ENCODE measurements at regions not wholly inside any gene's neighbourhood (a gene's known extent, or its start where the extent isn't known, plus 50 kb on each side); places are given as distances from the start of the nearest gene placed in this dataset.
"Not testable (repeated sequence)": the region's sequence is repeated elsewhere in the genome, so short reads cannot be mapped to it uniquely, and the experiment has no call there.

GRCh38 chr7:46286356-46286755, 365.3 kb upstream of the IGFBP3 start:
- no peak for DNase-seq (ENCODE audit: low spot score)
- Mint-ChIP-seq H3K27ac (no peak overlapping the region), H3K27me3 (ENCODE audit: low read depth) (no peaks in the 10 kb centered on the region), H3K4me3 (ENCODE audit: low read depth) (no peak overlapping the region), H3K4me1 (ENCODE audit: low read depth) (no peaks in the 10 kb centered on the region), H3K9me3 (no peaks in the 10 kb centered on the region), H3K36me3 (ENCODE audit: low read depth) (no peaks in the 10 kb centered on the region)
- intact Hi-C loops (cut with micrococcal nuclease): no loop called here

- Mint-ChIP-seq H3K9me3 (no peaks in the 10 kb centered on the region), H3K27ac (no peak overlapping the region), H3K36me3 (ENCODE audit: low read depth) (no peaks in the 10 kb centered on the region), H3K27me3 (ENCODE audit: low read depth) (no peaks in the 10 kb centered on the region), H3K4me3 (ENCODE audit: low read depth) (no peak overlapping the region), H3K4me1 (ENCODE audit: low read depth) (no peaks in the 10 kb centered on the region)
- intact Hi-C loops (cut with micrococcal nuclease): no loop called here
- no peak for DNase-seq (ENCODE audit: low spot score)
Observed at GRCh38 chr7:46285878-46286277, 364.8 kb upstream of the IGFBP3 start.

DNA sequence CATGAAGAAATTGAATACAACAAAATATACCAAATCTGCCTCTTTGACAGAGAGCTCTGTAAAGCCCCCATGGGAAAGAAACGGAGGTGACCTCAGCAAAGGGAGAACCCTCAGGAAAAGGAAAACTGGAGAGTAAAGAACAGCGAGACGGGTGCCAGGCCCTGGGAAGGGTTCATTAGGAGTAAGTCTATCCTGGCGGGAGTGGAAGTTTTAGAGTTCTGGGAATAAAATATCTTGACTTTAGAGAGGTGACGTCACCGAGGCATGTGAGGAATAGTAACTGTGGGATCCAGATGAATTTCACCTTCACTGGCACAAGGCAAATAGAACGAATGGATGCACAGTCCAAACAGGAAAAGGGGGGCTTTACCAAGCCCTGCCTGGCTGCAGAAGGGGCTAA, 362.8 kb upstream of the IGFBP3 start:
- Mint-ChIP-seq H3K27me3 (ENCODE audit: low read depth) (no peaks in the 10 kb centered on the region), H3K36me3 (ENCODE audit: low read depth) (no peaks in the 10 kb centered on the region), H3K4me1 (ENCODE audit: low read depth) (no peaks in the 10 kb centered on the region), H3K27ac (no peak overlapping the region), H3K4me3 (ENCODE audit: low read depth) (no peak overlapping the region), H3K9me3 (no peaks in the 10 kb centered on the region)
- no peak for DNase-seq (ENCODE audit: low spot score)
- intact Hi-C loops (cut with micrococcal nuclease): no loop called here

DNA sequence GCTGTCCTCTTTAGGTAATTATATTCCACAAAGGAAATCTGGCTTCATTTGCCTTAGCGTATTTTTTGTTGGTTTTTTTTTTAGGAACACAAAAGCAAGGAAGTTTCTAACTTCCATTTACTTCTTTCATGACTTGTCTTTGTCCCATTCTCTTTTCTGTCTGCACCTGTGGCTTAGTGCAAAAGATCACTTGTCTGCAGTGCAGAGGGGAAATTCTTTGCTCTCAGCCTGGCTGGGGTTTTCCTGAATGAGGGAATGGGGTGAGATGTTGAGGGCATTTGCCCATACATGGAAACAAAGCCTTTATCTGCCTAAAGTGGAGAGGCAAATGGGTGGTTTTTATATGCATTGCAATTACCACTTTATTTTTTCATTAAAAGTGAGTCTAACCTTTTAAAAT, 361.1 kb upstream of the IGFBP3 start:
- H3K4me3 Mint-ChIP-seq (ENCODE audit: low read depth): no peak overlapping the region
- H3K27me3 Mint-ChIP-seq (ENCODE audit: low read depth): no peaks in the 10 kb centered on the region
- intact Hi-C loops (cut with micrococcal nuclease): no loop called here
- no peaks in the 10 kb centered on the region for H3K36me3 Mint-ChIP-seq (ENCODE audit: low read depth)
- DNase-seq (ENCODE audit: low spot score): no peak
- H3K4me1 Mint-ChIP-seq (ENCODE audit: low read depth): no peaks in the 10 kb centered on the region
- no peaks in the 10 kb centered on the region for H3K9me3 Mint-ChIP-seq
- H3K27ac Mint-ChIP-seq: no peak overlapping the region

DNA sequence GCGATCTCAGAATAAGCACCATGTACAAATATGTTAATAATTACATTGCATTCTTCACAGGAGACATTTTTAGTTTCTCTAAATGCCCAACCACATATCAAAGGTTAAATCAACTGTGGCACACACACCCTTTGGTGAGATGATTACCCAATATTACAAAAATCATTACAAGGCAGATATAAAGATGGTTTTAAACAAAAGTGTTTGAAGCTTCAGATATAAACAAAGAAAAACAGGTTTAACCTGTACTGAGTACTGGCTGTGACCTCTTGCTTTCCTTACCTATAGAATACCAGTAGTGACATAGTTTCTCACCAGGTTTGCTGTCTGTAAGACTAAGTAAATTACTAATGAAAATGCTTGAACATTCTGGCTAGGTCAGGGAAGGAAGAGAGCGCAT, 360.0 kb upstream of the IGFBP3 start:
- intact Hi-C loops (cut with micrococcal nuclease): no loop called here
- no peaks in the 10 kb centered on the region for H3K36me3 Mint-ChIP-seq (ENCODE audit: low read depth)
- no peaks in the 10 kb centered on the region for H3K9me3 Mint-ChIP-seq
- no peaks in the 10 kb centered on the region for H3K27me3 Mint-ChIP-seq (ENCODE audit: low read depth)
- no peak for DNase-seq (ENCODE audit: low spot score)
- H3K27ac Mint-ChIP-seq: no peak overlapping the region
- H3K4me1 Mint-ChIP-seq (ENCODE audit: low read depth): no peaks in the 10 kb centered on the region
- no peak overlapping the region for H3K4me3 Mint-ChIP-seq (ENCODE audit: low read depth)

DNA sequence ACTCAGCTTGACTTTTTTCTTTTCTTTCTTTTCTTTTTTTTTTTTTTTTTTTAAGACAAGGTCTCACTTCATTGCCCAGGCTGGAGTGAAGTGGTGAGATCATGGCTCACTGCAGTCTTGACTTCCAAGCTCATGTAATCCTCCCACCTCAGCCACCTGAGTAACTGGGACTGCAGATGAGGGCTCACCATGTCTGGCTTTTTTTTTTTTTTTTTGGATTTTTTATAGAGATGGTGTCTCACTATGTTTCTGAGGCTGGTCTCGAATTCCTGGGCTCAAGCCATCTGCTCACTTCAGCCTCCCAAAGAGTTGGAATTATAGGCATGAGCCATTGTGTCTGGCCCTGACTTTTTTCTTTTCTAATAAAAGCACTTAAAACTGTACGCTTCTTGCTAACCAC, 358.2 kb upstream of the IGFBP3 start:
- no peak overlapping the region for H3K4me3 Mint-ChIP-seq (ENCODE audit: low read depth)
- H3K9me3 Mint-ChIP-seq: no peaks in the 10 kb centered on the region
- H3K36me3 Mint-ChIP-seq (ENCODE audit: low read depth): no peaks in the 10 kb centered on the region
- intact Hi-C loops (cut with micrococcal nuclease): no loop called here
- H3K27ac Mint-ChIP-seq: no peak overlapping the region
- H3K27me3 Mint-ChIP-seq (ENCODE audit: low read depth): no peaks in the 10 kb centered on the region
- DNase-seq (ENCODE audit: low spot score): no peak
- no peaks in the 10 kb centered on the region for H3K4me1 Mint-ChIP-seq (ENCODE audit: low read depth)

DNA sequence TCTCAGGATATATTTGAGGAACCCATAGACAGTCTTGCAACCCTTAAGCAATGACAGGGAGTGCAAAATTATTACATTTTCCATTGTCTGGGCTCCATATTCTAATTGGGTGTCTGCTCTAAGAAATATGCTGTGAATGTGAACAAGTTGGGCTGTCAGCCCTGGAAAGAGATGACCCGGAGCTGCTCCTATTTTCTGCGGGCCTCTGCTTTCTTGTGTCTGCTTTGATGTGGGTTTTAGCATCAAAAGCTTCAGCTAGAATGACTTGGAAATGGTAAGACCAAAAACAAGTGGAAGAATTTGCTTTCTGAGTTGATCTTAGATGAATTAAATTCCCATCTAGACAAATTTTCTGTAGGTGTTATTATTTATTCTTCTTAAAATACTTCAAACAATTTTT, 343.6 kb upstream of the IGFBP3 start:
- no peaks in the 10 kb centered on the region for H3K36me3 Mint-ChIP-seq (ENCODE audit: low read depth)
- H3K9me3 Mint-ChIP-seq: peaks cover 33% of the 10 kb centered on the region
- intact Hi-C loops (cut with micrococcal nuclease): no loop called here
- DNase-seq (ENCODE audit: low spot score): no peak
- H3K4me3 Mint-ChIP-seq (ENCODE audit: low read depth): no peak overlapping the region
- H3K4me1 Mint-ChIP-seq (ENCODE audit: low read depth): no peaks in the 10 kb centered on the region
- H3K27me3 Mint-ChIP-seq (ENCODE audit: low read depth): no peaks in the 10 kb centered on the region
- H3K27ac Mint-ChIP-seq: no peak overlapping the region

DNA sequence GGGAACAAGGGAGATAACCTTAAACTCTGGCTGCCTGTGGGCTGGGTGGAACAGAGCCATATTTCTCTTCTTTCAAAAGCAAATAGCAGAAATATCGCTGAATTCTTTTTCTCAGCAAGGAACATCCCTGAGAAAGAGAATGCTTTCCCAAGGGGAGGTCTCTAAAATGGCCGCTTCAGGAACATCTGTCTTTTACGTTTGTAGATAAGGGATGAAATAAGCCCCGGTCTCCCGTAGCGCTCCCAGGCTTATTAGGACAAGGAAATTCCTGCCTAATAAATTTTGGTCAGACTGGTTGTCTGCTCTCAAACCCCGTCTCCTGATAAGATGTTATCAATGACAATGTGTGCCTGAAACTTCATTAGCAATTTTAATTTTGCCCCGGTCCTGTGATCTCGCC, 340.6 kb upstream of the IGFBP3 start:
- H3K36me3 Mint-ChIP-seq (ENCODE audit: low read depth); H3K4me3 Mint-ChIP-seq (ENCODE audit: low read depth); DNase-seq (ENCODE audit: low spot score); H3K27ac Mint-ChIP-seq; H3K4me1 Mint-ChIP-seq (ENCODE audit: low read depth); intact Hi-C loops (cut with micrococcal nuclease); H3K27me3 Mint-ChIP-seq (ENCODE audit: low read depth): not testable (repeated sequence)
- peaks cover 33% of the 10 kb centered on the region for H3K9me3 Mint-ChIP-seq

DNA sequence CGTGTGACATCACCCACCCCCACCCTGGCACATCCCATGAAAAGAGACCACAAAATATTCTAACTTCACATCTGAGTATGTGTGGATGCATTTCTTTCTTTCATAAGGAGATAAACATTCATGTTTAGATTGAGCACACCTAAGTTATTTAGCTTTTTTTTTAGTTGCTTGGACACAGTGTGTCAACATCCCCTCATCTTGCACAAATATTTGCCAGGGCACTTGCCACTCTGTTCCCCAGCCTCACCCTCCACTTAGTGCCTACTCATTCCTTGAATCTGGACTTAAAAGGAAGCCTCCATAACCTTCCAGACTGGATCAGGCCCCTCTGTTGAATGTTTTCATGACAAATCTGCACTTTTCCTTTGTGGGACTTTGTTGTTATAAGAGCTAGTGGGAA, 338.9 kb upstream of the IGFBP3 start:
- Mint-ChIP-seq H3K36me3 (ENCODE audit: low read depth) (no peaks in the 10 kb centered on the region), H3K4me1 (ENCODE audit: low read depth) (no peaks in the 10 kb centered on the region), H3K9me3 (peaks cover 33% of the 10 kb centered on the region), H3K27me3 (ENCODE audit: low read depth) (no peaks in the 10 kb centered on the region), H3K4me3 (ENCODE audit: low read depth) (no peak overlapping the region), H3K27ac (no peak overlapping the region)
- DNase-seq (ENCODE audit: low spot score): no peak
- intact Hi-C loops (cut with micrococcal nuclease): no loop called here

DNA sequence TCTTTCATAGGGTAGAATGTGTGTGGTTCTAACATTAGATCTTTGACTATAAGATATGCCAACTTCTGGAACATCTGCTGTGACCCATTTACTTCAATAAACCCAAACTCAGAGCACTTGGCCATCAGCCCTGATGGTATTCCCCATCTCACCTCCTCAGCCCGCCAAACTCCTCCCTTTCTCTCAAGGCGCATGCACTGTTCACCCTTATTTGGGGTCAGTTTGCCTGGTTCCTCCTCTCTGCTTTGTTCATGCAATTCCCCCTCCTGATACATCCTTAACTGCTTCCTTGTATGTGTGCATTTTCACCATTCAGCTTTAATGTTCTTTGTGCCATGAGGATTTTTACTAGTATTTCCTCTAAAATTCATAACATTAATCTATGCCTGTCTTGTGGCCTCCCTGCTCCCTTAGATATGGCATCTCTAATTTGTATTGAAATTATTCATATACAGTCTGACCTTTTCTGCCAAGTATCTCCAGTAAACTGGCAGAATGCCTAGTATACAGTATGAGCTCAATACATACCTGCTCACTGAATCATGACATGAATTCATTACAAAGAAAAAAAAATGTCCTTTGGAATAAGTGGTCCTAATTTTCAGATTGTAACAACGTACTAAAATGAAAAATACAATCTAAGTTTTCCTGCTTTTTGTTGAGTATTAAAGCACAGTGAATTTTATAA, 336.8 kb upstream of the IGFBP3 start:
- no peaks in the 10 kb centered on the region for H3K4me1 Mint-ChIP-seq (ENCODE audit: low read depth)
- H3K36me3 Mint-ChIP-seq (ENCODE audit: low read depth): no peaks in the 10 kb centered on the region
- no peaks in the 10 kb centered on the region for H3K27me3 Mint-ChIP-seq (ENCODE audit: low read depth)
- H3K9me3 Mint-ChIP-seq: peaks cover 24% of the 10 kb centered on the region
- H3K27ac Mint-ChIP-seq: no peak overlapping the region
- DNase-seq (ENCODE audit: low spot score): no peak
- intact Hi-C loops (cut with micrococcal nuclease): no loop called here
- H3K4me3 Mint-ChIP-seq (ENCODE audit: low read depth): no peak overlapping the region

- Mint-ChIP-seq H3K27ac (no peak overlapping the region), H3K9me3 (peaks cover 22% of the 10 kb centered on the region), H3K4me1 (ENCODE audit: low read depth) (no peaks in the 10 kb centered on the region), H3K4me3 (ENCODE audit: low read depth) (no peak overlapping the region), H3K36me3 (ENCODE audit: low read depth) (no peaks in the 10 kb centered on the region), H3K27me3 (ENCODE audit: low read depth) (no peaks in the 10 kb centered on the region)
- DNase-seq (ENCODE audit: low spot score): no peak
- intact Hi-C loops (cut with micrococcal nuclease): no loop called here
Observed at GRCh38 chr7:46256870-46257661, 336.0 kb upstream of the IGFBP3 start.

GRCh38 chr7:46253520-46253919, 332.4 kb upstream of the IGFBP3 start:
- H3K27me3 Mint-ChIP-seq (ENCODE audit: low read depth): no peaks in the 10 kb centered on the region
- intact Hi-C loops (cut with micrococcal nuclease): no loop called here
- H3K4me3 Mint-ChIP-seq (ENCODE audit: low read depth): no peak overlapping the region
- H3K9me3 Mint-ChIP-seq: no peaks in the 10 kb centered on the region
- no peak for DNase-seq (ENCODE audit: low spot score)
- no peaks in the 10 kb centered on the region for H3K4me1 Mint-ChIP-seq (ENCODE audit: low read depth)
- H3K27ac Mint-ChIP-seq: no peak overlapping the region
- no peaks in the 10 kb centered on the region for H3K36me3 Mint-ChIP-seq (ENCODE audit: low read depth)

GRCh38 chr7:46247664-46248063, 326.6 kb upstream of the IGFBP3 start:
- no peaks in the 10 kb centered on the region for H3K4me1 Mint-ChIP-seq (ENCODE audit: low read depth)
- intact Hi-C loops (cut with micrococcal nuclease): no loop called here
- no peaks in the 10 kb centered on the region for H3K27me3 Mint-ChIP-seq (ENCODE audit: low read depth)
- no peaks in the 10 kb centered on the region for H3K9me3 Mint-ChIP-seq
- H3K36me3 Mint-ChIP-seq (ENCODE audit: low read depth): no peaks in the 10 kb centered on the region
- DNase-seq (ENCODE audit: low spot score): no peak
- no peak overlapping the region for H3K27ac Mint-ChIP-seq
- no peak overlapping the region for H3K4me3 Mint-ChIP-seq (ENCODE audit: low read depth)
